Adrenal gland (tissue), 5 donors: ENCODE measurements at regions not wholly inside any gene's neighbourhood (a gene's known extent, or its start where the extent isn't known, plus 50 kb on each side); places are given as distances from the start of the nearest gene placed in this dataset.

ENCODE experiments used
- POLR2A ChIP-seq, 2 donors: fragments of 450-650 bp; IDR thresholded peaks; one replicate each; pipeline ENCODE4 v1.6.1; 2017; ENCODE audit warnings: antibody characterized with exemption in 2 of 2, mild to moderate bottlenecking in 2 of 2, moderate library complexity in 1 of 2
- TF ChIP-seq, protein P1 (sequence below), 6 experiments: fragments of 450-650 bp in 4 of 6; fragments of 200-600 bp in 2 of 6; sonication (generic) in 1 of 6; IDR thresholded peaks; 1 replicate in 5 of 6; 2 replicates in 1 of 6; pipeline versions ENCODE4 v1.5.1 to v1.8.0; 2016 to 2021; ENCODE audit warnings: antibody characterized with exemption in 6 of 6, mild to moderate bottlenecking in 2 of 6, moderate library complexity in 1 of 6
- donor health status: DM: no; HTN: no; CAD: no.

DNA sequence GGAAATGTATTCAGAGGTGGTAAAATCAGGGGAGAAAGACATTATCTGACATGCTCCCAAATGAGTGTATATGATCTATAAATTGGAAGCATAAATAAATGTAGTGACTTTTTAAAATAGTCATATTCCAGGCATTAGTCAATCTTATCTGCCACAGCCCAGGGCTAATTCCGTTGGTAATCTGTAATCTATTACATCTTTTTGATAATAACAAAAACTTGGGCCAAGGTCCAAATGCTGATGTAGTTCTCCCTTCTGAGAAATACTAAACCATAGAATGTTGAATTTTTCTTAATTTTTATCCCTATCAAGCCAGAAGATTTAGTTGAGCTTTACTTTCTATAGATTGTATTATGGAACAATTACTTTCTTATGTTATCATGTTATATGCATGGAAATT, 1279.8 kb downstream of the EPHA7 start:
- no peak for TF ChIP-seq POLR2A (IDR thresholded peaks at IDR 0.05)
- TF ChIP-seq, protein P1, sequence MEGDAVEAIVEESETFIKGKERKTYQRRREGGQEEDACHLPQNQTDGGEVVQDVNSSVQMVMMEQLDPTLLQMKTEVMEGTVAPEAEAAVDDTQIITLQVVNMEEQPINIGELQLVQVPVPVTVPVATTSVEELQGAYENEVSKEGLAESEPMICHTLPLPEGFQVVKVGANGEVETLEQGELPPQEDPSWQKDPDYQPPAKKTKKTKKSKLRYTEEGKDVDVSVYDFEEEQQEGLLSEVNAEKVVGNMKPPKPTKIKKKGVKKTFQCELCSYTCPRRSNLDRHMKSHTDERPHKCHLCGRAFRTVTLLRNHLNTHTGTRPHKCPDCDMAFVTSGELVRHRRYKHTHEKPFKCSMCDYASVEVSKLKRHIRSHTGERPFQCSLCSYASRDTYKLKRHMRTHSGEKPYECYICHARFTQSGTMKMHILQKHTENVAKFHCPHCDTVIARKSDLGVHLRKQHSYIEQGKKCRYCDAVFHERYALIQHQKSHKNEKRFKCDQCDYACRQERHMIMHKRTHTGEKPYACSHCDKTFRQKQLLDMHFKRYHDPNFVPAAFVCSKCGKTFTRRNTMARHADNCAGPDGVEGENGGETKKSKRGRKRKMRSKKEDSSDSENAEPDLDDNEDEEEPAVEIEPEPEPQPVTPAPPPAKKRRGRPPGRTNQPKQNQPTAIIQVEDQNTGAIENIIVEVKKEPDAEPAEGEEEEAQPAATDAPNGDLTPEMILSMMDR (IDR thresholded peaks at IDR 0.05), result no peak
